ENCODE measurements at regions not wholly inside any gene's neighbourhood (a gene's known extent, or its start where the extent isn't known, plus 50 kb on each side); places are given as distances from the start of the nearest gene placed in this dataset.

- no peak overlapping the region for H3K4me3 Mint-ChIP-seq
- H3K36me3 Mint-ChIP-seq (ENCODE audit: low read depth) = no peaks in the 10 kb centered on the region
- TF ChIP-seq CTCF (IDR thresholded peaks at IDR 0.05; ENCODE audit: unreplicated experiment in 3 of 3) = no peak
- no peaks in the 10 kb centered on the region for H3K27me3 Mint-ChIP-seq (ENCODE audit: low read depth)
- H3K27ac Mint-ChIP-seq = peak overlapping the region; percentile 24 to 88 (median 30)
- peaks cover 26% of the 10 kb centered on the region for H3K4me1 Mint-ChIP-seq
- H3K9me3 Mint-ChIP-seq = peaks cover 11% of the 10 kb centered on the region
These were observed 95.7 kb downstream of the TEX51 start for GRCh38 chr2:126994340-126994777.

GRCh38 chr2:126995621-126996377, 97.1 kb downstream of the TEX51 start:
- H3K4me3 Mint-ChIP-seq = no peak overlapping the region
- peaks cover 3% of the 10 kb centered on the region for H3K9me3 Mint-ChIP-seq
- peaks cover 26% of the 10 kb centered on the region for H3K4me1 Mint-ChIP-seq
- no peaks in the 10 kb centered on the region for H3K27me3 Mint-ChIP-seq (ENCODE audit: low read depth)
- H3K27ac Mint-ChIP-seq = peak overlapping the region; percentile 79 to 90 (median 88)
- H3K36me3 Mint-ChIP-seq (ENCODE audit: low read depth) = no peaks in the 10 kb centered on the region
- TF ChIP-seq CTCF (IDR thresholded peaks at IDR 0.05; ENCODE audit: unreplicated experiment in 3 of 3) = no peak

GRCh38 chr2:126996378-126996699, 97.6 kb downstream of the TEX51 start:
- TF ChIP-seq CTCF (IDR thresholded peaks at IDR 0.05; ENCODE audit: unreplicated experiment in 3 of 3) = no peak
- no peaks in the 10 kb centered on the region for H3K36me3 Mint-ChIP-seq (ENCODE audit: low read depth)
- no peaks in the 10 kb centered on the region for H3K27me3 Mint-ChIP-seq (ENCODE audit: low read depth)
- no peak overlapping the region for H3K4me3 Mint-ChIP-seq
- H3K9me3 Mint-ChIP-seq = peaks cover 2% of the 10 kb centered on the region
- peaks cover 26% of the 10 kb centered on the region for H3K4me1 Mint-ChIP-seq
- peak overlapping the region; percentile 79 to 90 (median 88) for H3K27ac Mint-ChIP-seq

Data from nephron (organoid).